Trophoblast cell (in vitro differentiated cells and primary cell): ENCODE measurements at regions not wholly inside any gene's neighbourhood (a gene's known extent, or its start where the extent isn't known, plus 50 kb on each side); places are given as distances from the start of the nearest gene placed in this dataset.

Experiments used
- DNase-seq, 2 donors: peaks; one replicate each; pipeline ENCODE4 v3.0.0-alpha.2; 2016
- H2AFZ ChIP-seq: 2 replicates; pipeline ENCODE4 v1.6.1; 2013; ENCODE audit warnings: low read length, moderate library complexity, mild to moderate bottlenecking; ENCODE audit not compliant: insufficient read depth, poor library complexity
- H2AK5ac ChIP-seq: 2 replicates; pipeline ENCODE4 v1.6.1; 2013; ENCODE audit warnings: mild to moderate bottlenecking, low read length
- H2BK120ac ChIP-seq: 2 replicates; pipeline ENCODE4 v1.6.1; 2013; ENCODE audit warnings: low read length, mild to moderate bottlenecking, moderate library complexity; ENCODE audit not compliant: insufficient read depth, poor library complexity
- H2BK12ac ChIP-seq: 2 replicates; pipeline ENCODE4 v1.6.1; 2013; ENCODE audit warnings: mild to moderate bottlenecking, low read length, moderate library complexity
- H2BK5ac ChIP-seq: 2 replicates; pipeline ENCODE4 v1.6.1; 2013; ENCODE audit warnings: low read length, low read depth, moderate library complexity, mild to moderate bottlenecking; ENCODE audit not compliant: poor library complexity
- H3K14ac ChIP-seq: 2 replicates; pipeline ENCODE4 v1.6.1; 2013; ENCODE audit warnings: mild to moderate bottlenecking, low read length
- H3K18ac ChIP-seq: 2 replicates; pipeline ENCODE4 v1.6.1; 2013; ENCODE audit warnings: mild to moderate bottlenecking, low read length
- H3K23ac ChIP-seq: 2 replicates; pipeline ENCODE4 v1.6.1; 2013; ENCODE audit warnings: low read length
- H3K27ac ChIP-seq: 2 replicates; pipeline ENCODE4 v1.5.1; 2013; ENCODE audit warnings: low read depth, mild to moderate bottlenecking, inconsistent platforms, low read length, moderate library complexity
- H3K27me3 ChIP-seq: 2 replicates; pipeline ENCODE4 v1.6.1; 2013; ENCODE audit warnings: inconsistent platforms, mild to moderate bottlenecking, low read length, moderate library complexity; ENCODE audit not compliant: insufficient read depth
- H3K36me3 ChIP-seq, 2 experiments: 1 replicate in 1 of 2; 2 replicates in 1 of 2; pipeline ENCODE4 v1.6.1; 2013; ENCODE audit warnings: low read length in 2 of 2, mild to moderate bottlenecking in 2 of 2, moderate library complexity in 1 of 2; ENCODE audit not compliant: insufficient read depth in 2 of 2, control insufficient read depth in 1 of 2
- H3K4ac ChIP-seq: 2 replicates; pipeline ENCODE4 v1.6.1; 2013; ENCODE audit warnings: low read depth, mild to moderate bottlenecking, low read length, moderate library complexity
- H3K4me1 ChIP-seq, 2 experiments: 1 replicate in 1 of 2; 2 replicates in 1 of 2; pipeline ENCODE4 v1.6.1; 2013; ENCODE audit warnings: low read length in 2 of 2, mild to moderate bottlenecking in 2 of 2, moderate library complexity in 1 of 2; ENCODE audit not compliant: insufficient read depth in 2 of 2, control insufficient read depth in 1 of 2
- H3K4me2 ChIP-seq: 2 replicates; pipeline ENCODE4 v1.6.1; 2013; ENCODE audit warnings: inconsistent platforms, mild to moderate bottlenecking, low read length, moderate library complexity
- H3K4me3 ChIP-seq: 2 replicates; pipeline ENCODE4 v1.5.1; 2013; ENCODE audit warnings: mild to moderate bottlenecking, low read depth, low read length, inconsistent platforms
- H3K79me1 ChIP-seq: one replicate; pipeline ENCODE4 v1.6.1; 2013; ENCODE audit warnings: low read length
- H3K79me2 ChIP-seq: 2 replicates; pipeline ENCODE4 v1.6.1; 2013; ENCODE audit warnings: low read length, mild to moderate bottlenecking; ENCODE audit not compliant: control insufficient read depth, insufficient read depth, poor library complexity
- H3K9ac ChIP-seq: 2 replicates; pipeline ENCODE4 v1.6.1; 2013; ENCODE audit warnings: mild to moderate bottlenecking, low read length
- H3K9me3 ChIP-seq: 2 replicates; pipeline ENCODE4 v1.6.1; 2013; ENCODE audit warnings: low read depth, mild to moderate bottlenecking, control low read depth, inconsistent platforms, low read length; ENCODE audit not compliant: insufficient read depth
- H4K12ac ChIP-seq: 2 replicates; pipeline ENCODE4 v1.6.1; 2013; ENCODE audit warnings: low read depth, mild to moderate bottlenecking, low read length, moderate library complexity
- H4K8ac ChIP-seq: 2 replicates; pipeline ENCODE4 v1.6.1; 2013; ENCODE audit warnings: low read depth, mild to moderate bottlenecking, low read length, moderate library complexity
- H4K91ac ChIP-seq: one replicate; pipeline ENCODE4 v1.6.1; 2013; ENCODE audit warnings: low read depth, mild to moderate bottlenecking, low read length, moderate library complexity
- WGBS: extraction: QIAGEN DNeasy Blood & Tissue Kit; methylation state at CpG from one replicate; pipeline ENCODE4 v1.1.7; 2013; ENCODE audit warnings: missing lambda C conversion rate; ENCODE audit not compliant: insufficient read length, insufficient coverage; ENCODE audit errors: extremely low coverage; 5-methylcytosine and 5-hydroxymethylcytosine counted together

DNA sequence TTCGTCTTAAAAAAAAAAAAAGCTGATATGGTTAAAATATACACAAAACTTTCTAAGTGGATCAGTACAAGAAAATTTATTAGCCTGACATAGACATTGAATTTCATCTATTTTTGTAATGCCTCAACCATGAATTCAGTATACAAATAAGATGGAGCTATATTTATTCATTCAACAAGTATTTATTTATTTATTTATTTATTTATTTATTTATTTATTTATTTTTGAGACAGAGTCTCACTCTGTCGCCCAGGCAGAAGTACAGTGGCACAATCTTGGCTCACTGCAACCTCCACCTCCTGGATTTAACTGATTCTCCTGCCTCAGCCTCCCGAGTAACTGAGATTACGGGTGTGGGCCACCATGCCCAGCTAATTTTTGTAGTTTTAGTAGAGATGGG lies 78.5 kb upstream of the GSX1 start:
- no peak overlapping the region for H3K4ac ChIP-seq
- no peak overlapping the region for H2BK120ac ChIP-seq
- no peaks in the 10 kb centered on the region for H3K36me3 ChIP-seq
- WGBS = no CpG with 5 or more reads among the region's 4 CpGs
- H4K12ac ChIP-seq = no peak overlapping the region
- no peak overlapping the region for H3K18ac ChIP-seq
- H3K27ac ChIP-seq = no peak overlapping the region
- no peak overlapping the region for H3K14ac ChIP-seq
- no peak overlapping the region for H3K4me2 ChIP-seq
- H4K8ac ChIP-seq = no peak overlapping the region
- H2BK5ac ChIP-seq = no peak overlapping the region
- H2BK12ac ChIP-seq = no peak overlapping the region
- H4K91ac ChIP-seq = no peak overlapping the region
- H3K4me1 ChIP-seq = no peaks in the 10 kb centered on the region
- H3K4me3 ChIP-seq = no peak overlapping the region
- no peak for DNase-seq
- H2AK5ac ChIP-seq = no peak overlapping the region
- H3K9me3 ChIP-seq = no peaks in the 10 kb centered on the region
- no peak overlapping the region for H3K23ac ChIP-seq
- H2AFZ ChIP-seq = no peak overlapping the region
- H3K79me1 ChIP-seq = no peaks in the 10 kb centered on the region
- H3K27me3 ChIP-seq = no peaks in the 10 kb centered on the region
- H3K79me2 ChIP-seq = no peaks in the 10 kb centered on the region
- no peak overlapping the region for H3K9ac ChIP-seq

DNA sequence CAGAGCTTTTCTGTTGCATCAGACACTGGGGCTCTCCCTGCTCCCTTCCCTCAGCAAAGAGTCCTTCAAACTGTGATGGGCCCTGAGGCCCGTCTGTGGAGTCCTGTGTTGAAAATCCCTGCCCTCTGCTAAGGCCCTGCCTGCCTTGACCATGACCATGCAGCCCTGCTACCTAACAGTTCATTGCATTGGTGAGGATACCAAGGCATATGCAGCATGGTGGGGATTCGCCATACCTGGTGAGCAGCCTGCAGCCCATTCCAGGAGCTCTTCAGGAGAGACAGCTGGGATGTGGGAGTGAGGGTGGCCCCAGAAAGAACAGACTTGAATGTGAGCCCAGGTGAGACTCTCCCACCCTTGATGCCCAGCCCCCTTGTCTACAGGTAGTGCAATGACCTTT lies 70.6 kb upstream of the GSX1 start:
- WGBS = no CpG with 5 or more reads among the region's 2 CpGs
- Histone ChIP-seq H3K4me2 (no peak overlapping the region), H3K14ac (no peak overlapping the region), H3K4me1 (no peaks in the 10 kb centered on the region), H3K79me1 (no peaks in the 10 kb centered on the region), H4K12ac (no peak overlapping the region), H2BK120ac (no peak overlapping the region), H2AFZ (no peak overlapping the region), H3K9ac (no peak overlapping the region), H3K27me3 (no peaks in the 10 kb centered on the region), H4K91ac (no peak overlapping the region), H3K9me3 (no peaks in the 10 kb centered on the region), H3K18ac (no peak overlapping the region), H4K8ac (no peak overlapping the region), H2AK5ac (no peak overlapping the region), H3K36me3 (no peaks in the 10 kb centered on the region), H3K4me3 (no peak overlapping the region), H3K79me2 (no peaks in the 10 kb centered on the region), H3K27ac (no peak overlapping the region), H3K23ac (no peak overlapping the region), H2BK5ac (no peak overlapping the region), H3K4ac (no peak overlapping the region), H2BK12ac (no peak overlapping the region)
- no peak for DNase-seq

DNA sequence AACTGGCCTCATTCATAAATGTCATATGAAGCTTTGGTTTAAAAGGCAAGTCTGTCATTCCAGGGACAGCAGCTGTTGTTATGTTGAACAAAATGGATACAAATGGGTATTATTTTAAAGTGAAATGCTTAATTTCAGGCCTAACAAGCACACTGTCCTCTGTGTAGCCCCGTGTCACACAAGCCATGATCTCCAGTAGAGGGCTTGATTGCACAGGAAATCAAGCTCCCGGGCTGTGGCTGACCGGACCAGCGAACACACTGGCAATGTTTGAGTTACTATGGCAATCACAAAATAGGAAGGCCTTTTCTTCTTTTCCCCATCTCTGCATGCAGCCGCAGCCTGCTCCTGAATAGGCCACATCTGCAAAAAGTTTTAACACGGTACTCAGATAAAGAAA lies 64.0 kb upstream of the GSX1 start:
- H2AFZ ChIP-seq = no peak overlapping the region
- H3K27ac ChIP-seq = no peak overlapping the region
- H3K4me3 ChIP-seq = no peak overlapping the region
- H3K4ac ChIP-seq = no peak overlapping the region
- no peak overlapping the region for H3K9ac ChIP-seq
- no peaks in the 10 kb centered on the region for H3K27me3 ChIP-seq
- no peaks in the 10 kb centered on the region for H3K36me3 ChIP-seq
- no peak overlapping the region for H2BK120ac ChIP-seq
- no peak overlapping the region for H2BK12ac ChIP-seq
- H2BK5ac ChIP-seq = no peak overlapping the region
- no peak overlapping the region for H3K4me2 ChIP-seq
- DNase-seq = no peak
- no peaks in the 10 kb centered on the region for H3K79me1 ChIP-seq
- no peak overlapping the region for H4K12ac ChIP-seq
- no peak overlapping the region for H3K18ac ChIP-seq
- no peak overlapping the region for H2AK5ac ChIP-seq
- whole genome bisulfite sequencing = no CpG with 5 or more reads among the region's 6 CpGs
- H3K4me1 ChIP-seq = no peaks in the 10 kb centered on the region
- H3K23ac ChIP-seq = no peak overlapping the region
- H3K79me2 ChIP-seq = no peaks in the 10 kb centered on the region
- H4K8ac ChIP-seq = no peak overlapping the region
- H3K9me3 ChIP-seq = no peaks in the 10 kb centered on the region
- H3K14ac ChIP-seq = no peak overlapping the region
- no peak overlapping the region for H4K91ac ChIP-seq

DNA sequence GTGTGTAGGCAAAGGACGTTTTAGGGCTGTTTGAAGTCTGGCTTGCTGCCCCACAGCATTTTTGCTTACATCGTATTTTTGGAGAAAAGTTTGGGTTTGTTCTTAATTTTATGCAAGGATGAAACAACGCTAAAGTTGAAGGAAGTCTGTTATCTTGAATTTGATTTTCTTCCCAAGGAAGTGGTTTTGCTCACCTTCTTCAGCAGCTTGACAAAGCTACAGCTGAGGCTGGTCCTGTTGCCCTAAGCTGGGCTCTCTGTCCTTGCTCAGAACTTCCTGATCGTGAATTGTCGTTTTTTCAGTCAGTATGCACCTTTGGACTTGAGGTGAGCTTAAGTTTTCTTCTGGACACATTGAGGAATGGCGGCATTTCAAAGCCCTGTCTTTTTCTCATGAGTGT lies 62.1 kb upstream of the GSX1 start:
- Histone ChIP-seq H3K27me3 (no peaks in the 10 kb centered on the region), H3K27ac (no peak overlapping the region), H2BK120ac (no peak overlapping the region), H2AFZ (no peak overlapping the region), H2AK5ac (no peak overlapping the region), H3K4me1 (no peaks in the 10 kb centered on the region), H3K14ac (no peak overlapping the region), H2BK12ac (no peak overlapping the region), H3K79me1 (no peaks in the 10 kb centered on the region), H2BK5ac (no peak overlapping the region), H3K4ac (no peak overlapping the region), H3K4me3 (no peak overlapping the region), H4K8ac (no peak overlapping the region), H4K91ac (no peak overlapping the region), H3K9me3 (no peaks in the 10 kb centered on the region), H3K4me2 (no peak overlapping the region), H3K79me2 (no peaks in the 10 kb centered on the region), H3K9ac (no peak overlapping the region), H4K12ac (no peak overlapping the region), H3K18ac (no peak overlapping the region), H3K23ac (no peak overlapping the region), H3K36me3 (no peaks in the 10 kb centered on the region)
- WGBS = no CpG with 5 or more reads among the region's 6 CpGs
- DNase-seq = no peak
